ENCODE measurements at regions not wholly inside any gene's neighbourhood (a gene's known extent, or its start where the extent isn't known, plus 50 kb on each side); places are given as distances from the start of the nearest gene placed in this dataset.
A peak's percentile ranks its signal among the peaks of the same experiment; 100 is the strongest.

DNA sequence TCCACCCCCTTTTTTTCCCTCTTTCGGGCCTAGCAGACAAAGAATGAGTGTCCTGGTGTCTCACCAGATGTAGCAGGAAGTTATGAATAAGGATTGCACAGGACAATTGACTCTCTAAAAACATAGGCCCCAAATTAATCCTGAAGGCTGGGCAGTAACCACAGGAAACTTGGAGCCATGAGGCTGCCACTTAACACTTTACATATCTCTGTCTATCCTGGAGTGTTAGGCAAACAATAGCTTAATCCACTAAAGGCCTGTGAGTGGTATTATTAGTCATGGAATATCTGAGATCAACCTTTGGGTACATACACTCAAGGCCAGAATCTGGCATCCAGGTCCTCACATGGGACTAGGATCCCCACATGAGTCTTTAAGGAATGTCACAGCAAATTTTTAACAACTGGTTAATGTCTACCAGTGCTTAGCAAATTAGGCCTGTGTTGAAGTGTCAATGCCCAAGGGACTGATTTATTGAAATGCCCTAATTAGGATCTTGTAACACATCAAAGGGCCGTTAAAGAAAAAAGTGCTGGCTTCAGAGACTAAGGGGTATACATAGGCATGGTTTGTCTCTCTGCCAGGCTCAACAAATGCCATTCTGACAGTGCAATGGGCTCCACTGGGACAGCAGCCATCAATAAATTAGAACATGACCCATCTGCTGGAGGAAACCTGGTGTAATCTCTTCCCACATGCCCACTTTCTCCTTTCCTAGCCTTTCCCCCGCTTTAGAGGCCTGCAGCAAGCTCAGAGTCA, 196.7 kb upstream of the TBX20 start:
- no peak for DNase-seq (ENCODE audit: low spot score)
- Mint-ChIP-seq H3K27me3 (ENCODE audit: unreplicated experiment) (peaks cover 10% of the 10 kb centered on the region), H3K4me1 (ENCODE audit: unreplicated experiment) (peaks cover 45% of the 10 kb centered on the region), H3K4me3 (ENCODE audit: unreplicated experiment) (peak overlapping the region; percentile 32), H3K27ac (ENCODE audit: unreplicated experiment) (no peak overlapping the region), H3K36me3 (ENCODE audit: low read depth, unreplicated experiment) (peaks cover 4% of the 10 kb centered on the region), H3K9me3 (ENCODE audit: unreplicated experiment) (no peaks in the 10 kb centered on the region)
- TF ChIP-seq, protein P1, sequence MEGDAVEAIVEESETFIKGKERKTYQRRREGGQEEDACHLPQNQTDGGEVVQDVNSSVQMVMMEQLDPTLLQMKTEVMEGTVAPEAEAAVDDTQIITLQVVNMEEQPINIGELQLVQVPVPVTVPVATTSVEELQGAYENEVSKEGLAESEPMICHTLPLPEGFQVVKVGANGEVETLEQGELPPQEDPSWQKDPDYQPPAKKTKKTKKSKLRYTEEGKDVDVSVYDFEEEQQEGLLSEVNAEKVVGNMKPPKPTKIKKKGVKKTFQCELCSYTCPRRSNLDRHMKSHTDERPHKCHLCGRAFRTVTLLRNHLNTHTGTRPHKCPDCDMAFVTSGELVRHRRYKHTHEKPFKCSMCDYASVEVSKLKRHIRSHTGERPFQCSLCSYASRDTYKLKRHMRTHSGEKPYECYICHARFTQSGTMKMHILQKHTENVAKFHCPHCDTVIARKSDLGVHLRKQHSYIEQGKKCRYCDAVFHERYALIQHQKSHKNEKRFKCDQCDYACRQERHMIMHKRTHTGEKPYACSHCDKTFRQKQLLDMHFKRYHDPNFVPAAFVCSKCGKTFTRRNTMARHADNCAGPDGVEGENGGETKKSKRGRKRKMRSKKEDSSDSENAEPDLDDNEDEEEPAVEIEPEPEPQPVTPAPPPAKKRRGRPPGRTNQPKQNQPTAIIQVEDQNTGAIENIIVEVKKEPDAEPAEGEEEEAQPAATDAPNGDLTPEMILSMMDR (IDR thresholded peaks at IDR 0.05; ENCODE audit: unreplicated experiment): no peak

DNA sequence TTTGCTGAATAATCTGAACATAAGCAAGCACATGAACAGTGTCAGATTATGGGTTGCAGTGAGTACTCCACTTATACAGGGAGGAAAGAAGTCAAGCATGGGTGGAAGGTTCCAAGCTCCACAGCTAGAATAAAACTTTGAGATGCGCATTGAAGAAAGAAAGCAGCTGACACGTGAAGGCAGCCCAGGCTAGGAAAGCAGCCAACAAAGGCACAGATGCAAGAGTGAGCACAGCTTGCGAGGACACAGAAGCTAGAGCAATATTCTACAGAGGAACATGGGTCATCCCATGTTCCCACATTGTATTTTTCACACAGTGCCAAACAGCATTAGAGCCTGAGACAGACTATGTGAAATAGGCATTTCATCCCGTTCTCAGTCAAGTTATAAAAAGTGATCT, 194.6 kb upstream of the TBX20 start:
- H3K36me3 Mint-ChIP-seq (ENCODE audit: low read depth, unreplicated experiment): no peaks in the 10 kb centered on the region
- peaks cover 1% of the 10 kb centered on the region for H3K27me3 Mint-ChIP-seq (ENCODE audit: unreplicated experiment)
- H3K27ac Mint-ChIP-seq (ENCODE audit: unreplicated experiment): no peak overlapping the region

DNA sequence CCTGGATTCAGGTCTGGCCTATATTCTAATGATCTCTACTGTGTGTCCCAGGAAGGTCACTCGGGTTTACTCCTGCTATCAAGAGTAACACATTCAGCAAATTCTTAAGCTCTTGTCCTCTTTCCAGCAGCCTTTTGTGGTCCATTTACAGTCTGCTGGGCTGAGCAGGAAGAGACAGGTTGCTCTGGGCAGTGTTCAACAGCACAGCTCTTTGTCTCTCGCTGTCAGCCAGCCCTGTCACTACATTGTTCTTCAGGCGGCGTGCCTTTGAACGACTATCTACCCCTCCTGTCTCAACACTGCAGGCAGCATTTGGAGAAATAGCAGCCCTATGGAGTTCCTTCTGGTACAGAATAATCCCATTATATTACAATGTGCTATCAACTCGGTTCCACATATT, 192.2 kb upstream of the TBX20 start:
- no peak for DNase-seq (ENCODE audit: low spot score)
- Mint-ChIP-seq H3K9me3 (ENCODE audit: unreplicated experiment) (no peaks in the 10 kb centered on the region), H3K36me3 (ENCODE audit: low read depth, unreplicated experiment) (no peaks in the 10 kb centered on the region), H3K4me3 (ENCODE audit: unreplicated experiment) (no peak overlapping the region), H3K27me3 (ENCODE audit: unreplicated experiment) (no peaks in the 10 kb centered on the region), H3K4me1 (ENCODE audit: unreplicated experiment) (peaks cover 15% of the 10 kb centered on the region), H3K27ac (ENCODE audit: unreplicated experiment) (no peak overlapping the region)
- TF ChIP-seq, protein P1 (IDR thresholded peaks at IDR 0.05; ENCODE audit: unreplicated experiment): no peak

More for the DNA sequence above, 194.6 kb upstream of the TBX20 start:
- Mint-ChIP-seq H3K9me3 (ENCODE audit: unreplicated experiment) (no peaks in the 10 kb centered on the region), H3K4me3 (ENCODE audit: unreplicated experiment) (no peak overlapping the region), H3K4me1 (ENCODE audit: unreplicated experiment) (peaks cover 29% of the 10 kb centered on the region)
- no peak for DNase-seq (ENCODE audit: low spot score)
- TF ChIP-seq, protein P1 (IDR thresholded peaks at IDR 0.05; ENCODE audit: unreplicated experiment): no peak

DNA sequence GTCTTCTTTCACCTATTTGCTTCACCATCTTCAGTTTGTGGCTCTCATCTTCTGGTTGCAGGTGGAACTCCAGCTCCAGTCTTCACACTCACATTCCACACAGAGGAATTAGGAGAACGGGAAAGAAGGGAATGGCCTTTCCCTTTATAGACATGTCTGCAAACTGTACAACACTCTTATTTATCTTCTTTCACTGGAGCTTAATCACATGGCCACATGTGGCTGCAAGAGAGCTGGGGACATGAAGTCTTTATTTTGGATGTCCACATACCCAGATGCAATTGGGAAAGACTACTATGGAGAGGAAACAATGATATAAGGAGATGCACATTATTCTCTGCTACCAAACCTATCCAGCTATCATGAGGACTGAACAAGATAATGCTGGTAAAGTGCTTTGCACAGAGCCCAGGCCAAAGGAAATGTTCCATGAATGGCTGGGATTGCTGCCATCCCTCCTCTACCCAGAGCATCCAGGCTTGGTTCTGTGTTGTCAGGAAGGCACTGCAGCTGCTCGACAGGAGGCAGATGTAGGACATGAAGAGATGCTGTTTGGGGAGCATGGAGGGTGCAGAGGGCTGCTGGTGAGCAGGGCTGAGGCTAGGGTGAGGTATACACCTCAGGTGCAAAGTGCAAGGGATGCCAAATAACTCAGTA, 183.8 kb upstream of the TBX20 start:
- Mint-ChIP-seq H3K36me3 (ENCODE audit: low read depth, unreplicated experiment) (no peaks in the 10 kb centered on the region), H3K27ac (ENCODE audit: unreplicated experiment) (no peak overlapping the region), H3K27me3 (ENCODE audit: unreplicated experiment) (no peaks in the 10 kb centered on the region), H3K9me3 (ENCODE audit: unreplicated experiment) (no peaks in the 10 kb centered on the region), H3K4me3 (ENCODE audit: unreplicated experiment) (no peak overlapping the region), H3K4me1 (ENCODE audit: unreplicated experiment) (no peaks in the 10 kb centered on the region)
- DNase-seq (ENCODE audit: low spot score): no peak
- TF ChIP-seq, protein P1 (IDR thresholded peaks at IDR 0.05; ENCODE audit: unreplicated experiment): no peak

DNA sequence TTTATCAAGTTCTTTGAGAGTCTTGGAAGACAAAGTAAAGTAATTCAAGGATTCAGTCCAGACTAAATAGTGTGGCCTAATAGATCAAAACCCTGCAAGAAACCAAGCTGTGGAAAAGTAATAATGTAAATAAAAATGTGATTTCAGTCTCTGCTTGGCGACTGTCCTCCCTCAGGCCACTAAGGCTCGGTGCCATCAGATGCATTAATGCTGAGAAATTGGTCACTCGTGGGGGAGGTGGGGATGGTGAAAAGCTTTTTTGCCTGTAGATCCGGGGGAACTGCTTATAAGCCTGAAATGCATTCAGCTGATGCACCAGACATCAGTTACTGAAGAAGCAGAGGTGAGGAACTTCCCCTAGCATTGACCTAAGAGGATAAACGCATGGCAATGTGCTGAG, 182.6 kb upstream of the TBX20 start:
- TF ChIP-seq, protein P1 (IDR thresholded peaks at IDR 0.05; ENCODE audit: unreplicated experiment): no peak
- no peak for DNase-seq (ENCODE audit: low spot score)
- Mint-ChIP-seq H3K4me3 (ENCODE audit: unreplicated experiment) (no peak overlapping the region), H3K27me3 (ENCODE audit: unreplicated experiment) (no peaks in the 10 kb centered on the region), H3K36me3 (ENCODE audit: low read depth, unreplicated experiment) (no peaks in the 10 kb centered on the region), H3K9me3 (ENCODE audit: unreplicated experiment) (no peaks in the 10 kb centered on the region), H3K4me1 (ENCODE audit: unreplicated experiment) (no peaks in the 10 kb centered on the region), H3K27ac (ENCODE audit: unreplicated experiment) (no peak overlapping the region)

Measured in endothelial cell (in vitro differentiated cells).